GM18868 (cell line): ENCODE measurements at regions not wholly inside any gene's neighbourhood (a gene's known extent, or its start where the extent isn't known, plus 50 kb on each side); places are given as distances from the start of the nearest gene placed in this dataset.

Source experiments
- ATAC-seq: cut with Tn5 transposase; IDR thresholded peaks from one replicate; pipeline ENCODE4 v1.9.1; 2021; ENCODE audit warnings: mild to moderate bottlenecking, moderate library complexity; ENCODE audit not compliant: unreplicated experiment

GRCh38 chr13:67421475-67421874, 191.3 kb upstream of the PCDH9 start:
- ATAC-seq, result no peak

- peak; percentile 95 for ATAC-seq
Measured at GRCh38 chr13:67416047-67416925, 186.2 kb upstream of the PCDH9 start.

- ATAC-seq, result no peak
Measured at GRCh38 chr13:67410645-67411044, 180.5 kb upstream of the PCDH9 start.

- ATAC-seq, result no peak
Measured at GRCh38 chr13:67408798-67409197, 178.7 kb upstream of the PCDH9 start.

- no peak for ATAC-seq
Measured at GRCh38 chr13:67402546-67402945, 172.4 kb upstream of the PCDH9 start.

- ATAC-seq, result no peak
Measured at GRCh38 chr13:67395577-67395976, 165.4 kb upstream of the PCDH9 start.

GRCh38 chr13:67392014-67392413, 161.9 kb upstream of the PCDH9 start:
- ATAC-seq, result no peak

- ATAC-seq, result no peak
Measured at GRCh38 chr13:67390462-67391086, 160.4 kb upstream of the PCDH9 start.

GRCh38 chr13:67389171-67389570, 159.0 kb upstream of the PCDH9 start:
- ATAC-seq, result no peak

- ATAC-seq, result peak; percentile 48
Measured at GRCh38 chr13:67383109-67383757, 153.1 kb upstream of the PCDH9 start.

- ATAC-seq, result no peak
Measured at GRCh38 chr13:67377919-67378318, 147.8 kb upstream of the PCDH9 start.

GRCh38 chr13:67374391-67374790, 144.3 kb upstream of the PCDH9 start:
- ATAC-seq, result no peak

- no peak for ATAC-seq
Measured at GRCh38 chr13:67372868-67373464, 142.8 kb upstream of the PCDH9 start.

- no peak for ATAC-seq
Measured at GRCh38 chr13:67369895-67370660, 139.9 kb upstream of the PCDH9 start.

- ATAC-seq, result no peak
Measured at GRCh38 chr13:67367399-67367798, 137.3 kb upstream of the PCDH9 start.

- no peak for ATAC-seq
Measured at GRCh38 chr13:67366533-67366932, 136.4 kb upstream of the PCDH9 start.

- no peak for ATAC-seq
Measured at GRCh38 chr13:67355812-67356476, 125.8 kb upstream of the PCDH9 start.

- ATAC-seq, result no peak
Measured at GRCh38 chr13:67353941-67354340, 123.8 kb upstream of the PCDH9 start.

- no peak for ATAC-seq
Measured at GRCh38 chr13:67353031-67353430, 122.9 kb upstream of the PCDH9 start.

- no peak for ATAC-seq
Measured at GRCh38 chr13:67351909-67352308, 121.8 kb upstream of the PCDH9 start.
